ENCODE measurements at regions not wholly inside any gene's neighbourhood (a gene's known extent, or its start where the extent isn't known, plus 50 kb on each side); places are given as distances from the start of the nearest gene placed in this dataset.

GRCh38 chr20:56925082-56925830 is 296.1 kb downstream of the TFAP2C start:
- H3K36me3 Mint-ChIP-seq, result no peaks in the 10 kb centered on the region
- peak overlapping the region in 1 of 4 donors; percentile 41 for H3K4me3 Mint-ChIP-seq
- peaks cover 0 to 3% (median under 1%) of the 10 kb centered on the region in 4 donors for H3K4me1 Mint-ChIP-seq
- H3K4me1 ChIP-seq (ENCODE audit: control insufficient read depth, insufficient read depth, low read length, poor library complexity, severe bottlenecking), result no peaks in the 10 kb centered on the region
- H3K36me3 ChIP-seq (ENCODE audit: control insufficient read depth, insufficient read depth, low read length), result no peaks in the 10 kb centered on the region
- H3K4me3 ChIP-seq (ENCODE audit: low read depth, low read length), result no peak overlapping the region
- peaks cover 39% of the 10 kb centered on the region for H3K27me3 ChIP-seq (ENCODE audit: control insufficient read depth, insufficient read depth, low read length)
- H3K9me3 Mint-ChIP-seq, result peaks cover 0 to 6% (median 1%) of the 10 kb centered on the region in 7 donors
- H3K27ac ChIP-seq (ENCODE audit: insufficient read depth, low read length, poor library complexity, severe bottlenecking), result no peak overlapping the region
- H3K27ac Mint-ChIP-seq, result no peak overlapping the region
- H3K27me3 Mint-ChIP-seq, result peaks cover 73% of the 10 kb centered on the region
- ATAC-seq (ENCODE audit: low read depth in 2 of 2) (no peak), DNase-seq (no peak)
- no peaks in the 10 kb centered on the region for H3K9me3 ChIP-seq (ENCODE audit: control insufficient read depth in 2 of 2, low read length in 2 of 2)

- Histone ChIP-seq H3K4me1 (ENCODE audit: control insufficient read depth, insufficient read depth, low read length, poor library complexity, severe bottlenecking) (no peaks in the 10 kb centered on the region), H3K4me3 (ENCODE audit: low read depth, low read length) (no peak overlapping the region), H3K27ac (ENCODE audit: insufficient read depth, low read length, poor library complexity, severe bottlenecking) (no peak overlapping the region), H3K27me3 (ENCODE audit: control insufficient read depth, insufficient read depth, low read length) (peaks cover 42% of the 10 kb centered on the region), H3K36me3 (ENCODE audit: control insufficient read depth, insufficient read depth, low read length) (no peaks in the 10 kb centered on the region), H3K9me3 (ENCODE audit: control insufficient read depth in 2 of 2, low read length in 2 of 2) (no peaks in the 10 kb centered on the region)
- H3K4me1 Mint-ChIP-seq, result peaks cover 0 to 3% (median under 1%) of the 10 kb centered on the region in 4 donors
- no peaks in the 10 kb centered on the region for H3K36me3 Mint-ChIP-seq
- peaks cover 0 to 6% (median 1%) of the 10 kb centered on the region in 7 donors for H3K9me3 Mint-ChIP-seq
- H3K4me3 Mint-ChIP-seq, result no peak overlapping the region
- no peak for DNase-seq
- H3K27me3 Mint-ChIP-seq, result peaks cover 78% of the 10 kb centered on the region
- ATAC-seq (ENCODE audit: low read depth in 2 of 2), result no peak
- no peak overlapping the region for H3K27ac Mint-ChIP-seq
These were observed 296.7 kb downstream of the TFAP2C start for GRCh38 chr20:56925831-56926170.

GRCh38 chr20:56926501-56926900 is 297.4 kb downstream of the TFAP2C start:
- Histone ChIP-seq H3K36me3 (ENCODE audit: control insufficient read depth, insufficient read depth, low read length) (no peaks in the 10 kb centered on the region), H3K27me3 (ENCODE audit: control insufficient read depth, insufficient read depth, low read length) (peaks cover 44% of the 10 kb centered on the region), H3K4me1 (ENCODE audit: control insufficient read depth, insufficient read depth, low read length, poor library complexity, severe bottlenecking) (no peaks in the 10 kb centered on the region), H3K27ac (ENCODE audit: insufficient read depth, low read length, poor library complexity, severe bottlenecking) (no peak overlapping the region), H3K9me3 (ENCODE audit: control insufficient read depth in 2 of 2, low read length in 2 of 2) (no peaks in the 10 kb centered on the region), H3K4me3 (ENCODE audit: low read depth, low read length) (no peak overlapping the region)
- peaks cover 0 to 3% (median under 1%) of the 10 kb centered on the region in 4 donors for H3K4me1 Mint-ChIP-seq
- H3K4me3 Mint-ChIP-seq, result no peak overlapping the region
- ATAC-seq (ENCODE audit: low read depth in 2 of 2) (no peak), DNase-seq (no peak)
- H3K9me3 Mint-ChIP-seq, result peaks cover 0 to 6% (median 1%) of the 10 kb centered on the region in 7 donors
- H3K27me3 Mint-ChIP-seq, result peaks cover 76% of the 10 kb centered on the region
- no peak overlapping the region for H3K27ac Mint-ChIP-seq
- H3K36me3 Mint-ChIP-seq, result no peaks in the 10 kb centered on the region

- Mint-ChIP-seq H3K9me3 (peaks cover 0 to 6% (median 0%) of the 10 kb centered on the region in 7 donors), H3K27ac (no peak overlapping the region), H3K36me3 (no peaks in the 10 kb centered on the region), H3K4me3 (no peak overlapping the region), H3K27me3 (peaks cover 70% of the 10 kb centered on the region), H3K4me1 (peaks cover 0 to 3% (median under 1%) of the 10 kb centered on the region in 4 donors)
- H3K36me3 ChIP-seq (ENCODE audit: control insufficient read depth, insufficient read depth, low read length), result no peaks in the 10 kb centered on the region
- no peaks in the 10 kb centered on the region for H3K4me1 ChIP-seq (ENCODE audit: control insufficient read depth, insufficient read depth, low read length, poor library complexity, severe bottlenecking)
- no peaks in the 10 kb centered on the region for H3K9me3 ChIP-seq (ENCODE audit: control insufficient read depth in 2 of 2, low read length in 2 of 2)
- ATAC-seq (ENCODE audit: low read depth in 2 of 2) (no peak), DNase-seq (no peak)
- no peak overlapping the region for H3K4me3 ChIP-seq (ENCODE audit: low read depth, low read length)
- H3K27me3 ChIP-seq (ENCODE audit: control insufficient read depth, insufficient read depth, low read length), result peaks cover 39% of the 10 kb centered on the region
- H3K27ac ChIP-seq (ENCODE audit: insufficient read depth, low read length, poor library complexity, severe bottlenecking), result no peak overlapping the region
These were observed 298.0 kb downstream of the TFAP2C start for GRCh38 chr20:56927127-56927526.

GRCh38 chr20:56928007-56928406 is 298.9 kb downstream of the TFAP2C start:
- DNase-seq (no peak), ATAC-seq (ENCODE audit: low read depth in 2 of 2) (no peak)
- H3K4me1 Mint-ChIP-seq, result peaks cover 0 to 3% (median under 1%) of the 10 kb centered on the region in 4 donors
- Histone ChIP-seq H3K36me3 (ENCODE audit: control insufficient read depth, insufficient read depth, low read length) (no peaks in the 10 kb centered on the region), H3K27me3 (ENCODE audit: control insufficient read depth, insufficient read depth, low read length) (peaks cover 36% of the 10 kb centered on the region), H3K27ac (ENCODE audit: insufficient read depth, low read length, poor library complexity, severe bottlenecking) (no peak overlapping the region), H3K4me3 (ENCODE audit: low read depth, low read length) (no peak overlapping the region), H3K9me3 (ENCODE audit: control insufficient read depth in 2 of 2, low read length in 2 of 2) (no peaks in the 10 kb centered on the region), H3K4me1 (ENCODE audit: control insufficient read depth, insufficient read depth, low read length, poor library complexity, severe bottlenecking) (no peaks in the 10 kb centered on the region)
- no peaks in the 10 kb centered on the region for H3K36me3 Mint-ChIP-seq
- H3K4me3 Mint-ChIP-seq, result no peak overlapping the region
- peaks cover 0 to 6% (median 1%) of the 10 kb centered on the region in 7 donors for H3K9me3 Mint-ChIP-seq
- H3K27me3 Mint-ChIP-seq, result peaks cover 67% of the 10 kb centered on the region
- H3K27ac Mint-ChIP-seq, result no peak overlapping the region

GRCh38 chr20:56929606-56930005 is 300.5 kb downstream of the TFAP2C start:
- no peaks in the 10 kb centered on the region for H3K9me3 ChIP-seq (ENCODE audit: control insufficient read depth in 2 of 2, low read length in 2 of 2)

GRCh38 chr20:56930876-56931275 is 301.8 kb downstream of the TFAP2C start:
- Mint-ChIP-seq H3K9me3 (peaks cover 0 to 6% (median 1%) of the 10 kb centered on the region in 7 donors), H3K4me3 (no peak overlapping the region), H3K36me3 (no peaks in the 10 kb centered on the region), H3K27ac (no peak overlapping the region), H3K4me1 (peaks cover 0 to 2% (median 0%) of the 10 kb centered on the region in 4 donors), H3K27me3 (peaks cover 46% of the 10 kb centered on the region)
- no peak for ATAC-seq (ENCODE audit: low read depth in 2 of 2)
- Histone ChIP-seq H3K36me3 (ENCODE audit: control insufficient read depth, insufficient read depth, low read length) (no peaks in the 10 kb centered on the region), H3K4me3 (ENCODE audit: low read depth, low read length) (no peak overlapping the region), H3K27me3 (ENCODE audit: control insufficient read depth, insufficient read depth, low read length) (peaks cover 25% of the 10 kb centered on the region), H3K4me1 (ENCODE audit: control insufficient read depth, insufficient read depth, low read length, poor library complexity, severe bottlenecking) (no peaks in the 10 kb centered on the region), H3K9me3 (ENCODE audit: control insufficient read depth in 2 of 2, low read length in 2 of 2) (no peaks in the 10 kb centered on the region), H3K27ac (ENCODE audit: insufficient read depth, low read length, poor library complexity, severe bottlenecking) (no peak overlapping the region)
- DNase-seq, result no peak

More at GRCh38 chr20:56929606-56930005, 300.5 kb downstream of the TFAP2C start:
- Mint-ChIP-seq H3K27me3 (peaks cover 55% of the 10 kb centered on the region), H3K36me3 (no peaks in the 10 kb centered on the region), H3K9me3 (peaks cover 0 to 6% (median 1%) of the 10 kb centered on the region in 7 donors), H3K4me3 (no peak overlapping the region), H3K27ac (no peak overlapping the region), H3K4me1 (peaks cover 0 to 3% (median under 1%) of the 10 kb centered on the region in 4 donors)
- DNase-seq (no peak), ATAC-seq (ENCODE audit: low read depth in 2 of 2) (no peak)
- H3K27ac ChIP-seq (ENCODE audit: insufficient read depth, low read length, poor library complexity, severe bottlenecking), result no peak overlapping the region
- H3K4me1 ChIP-seq (ENCODE audit: control insufficient read depth, insufficient read depth, low read length, poor library complexity, severe bottlenecking), result no peaks in the 10 kb centered on the region
- peaks cover 26% of the 10 kb centered on the region for H3K27me3 ChIP-seq (ENCODE audit: control insufficient read depth, insufficient read depth, low read length)
- no peaks in the 10 kb centered on the region for H3K36me3 ChIP-seq (ENCODE audit: control insufficient read depth, insufficient read depth, low read length)
- no peak overlapping the region for H3K4me3 ChIP-seq (ENCODE audit: low read depth, low read length)
